ENCODE measurements at regions not wholly inside any gene's neighbourhood (a gene's known extent, or its start where the extent isn't known, plus 50 kb on each side); places are given as distances from the start of the nearest gene placed in this dataset.

- WGBS (ENCODE audit: insufficient coverage, insufficient replicate concordance, low lambda C conversion rate, missing lambda C conversion rate): 0% methylated on average over 2 of the region's 2 CpGs
- Histone ChIP-seq H3K4me3 (no peak overlapping the region), H3K79me2 (ENCODE audit: control insufficient read depth, insufficient read depth, low read length) (no peaks in the 10 kb centered on the region), H3K9me3 (replicated peaks; ENCODE audit: control insufficient read depth, insufficient read depth, low read length) (no peaks in the 10 kb centered on the region), H3K9ac (ENCODE audit: control insufficient read depth, insufficient read depth, low read length) (no peak overlapping the region), H3K4me2 (ENCODE audit: control insufficient read depth, insufficient read depth) (no peak overlapping the region), H3K4me1 (ENCODE audit: control insufficient read depth, insufficient read depth, low read length) (no peaks in the 10 kb centered on the region), H4K20me1 (ENCODE audit: control insufficient read depth, insufficient read depth) (no peaks in the 10 kb centered on the region), H3K36me3 (ENCODE audit: control insufficient read depth in 2 of 2, insufficient read depth in 2 of 2, low read length in 1 of 2) (no peaks in the 10 kb centered on the region), H2AFZ (ENCODE audit: control insufficient read depth, low read depth, low read length) (no peak overlapping the region), H3K27ac (ENCODE audit: control insufficient read depth, insufficient read depth) (no peak overlapping the region), H3K27me3 (replicated peaks in 1 of 2; ENCODE audit: control insufficient read depth in 2 of 2, insufficient read depth in 2 of 2, low read length in 1 of 2) (no peaks in the 10 kb centered on the region; a peak in 1 of 4 replicates)
- no TSS peak for BruUV-seq (replicated peaks)
- DNase-seq (ENCODE audit: low read depth, low spot score) (no peak), FAIRE-seq (no peak), ATAC-seq (no peak)
- in situ Hi-C loops (cut with MboI): no loop called here
- intact Hi-C loops (cut with micrococcal nuclease; ENCODE audit: unreplicated experiment): no loop called here
- ChIA-PET POLR2A (no interaction called here), SMC1A (ENCODE audit: uncharacterized antibody, unreplicated experiment) (interaction anchor here (0.9 kb wide), 1 partner anchor 20 kb away, joined by 3 read pairs; no protein-coding TSS in a partner anchor), RAD21 (ENCODE audit: unreplicated experiment) (no interaction called here), CTCF (interaction anchor here (0.6 to 1.3 kb wide), 4 partner anchors 11 to 977 kb away, joined by 3 read pairs; no protein-coding TSS in a partner anchor)
- no peak for TF ChIP-seq CBFB (IDR thresholded peaks at IDR 0.05; ENCODE audit: low read depth)
- TF ChIP-seq CEBPB (IDR thresholded peaks at IDR 0.05; ENCODE audit: borderline replicate concordance in 1 of 2, low read depth in 2 of 2, low read length in 2 of 2): no peak
- TF ChIP-seq BCL3 (IDR thresholded peaks at IDR 0.05; ENCODE audit: borderline replicate concordance, insufficient read depth, low read depth, low read length, poor library complexity, severe bottlenecking): no peak
- TF ChIP-seq MXI1 (IDR thresholded peaks at IDR 0.05; ENCODE audit: low read depth, low read length): no peak
- no peak for TF ChIP-seq FOS (IDR thresholded peaks at IDR 0.05; ENCODE audit: borderline replicate concordance, extremely low read depth, insufficient read length)
- no peak for TF ChIP-seq RAD51 (IDR thresholded peaks at IDR 0.05)
- no peak for TF ChIP-seq HDAC2 (IDR thresholded peaks at IDR 0.05)
- no peak for TF ChIP-seq EZH2 (IDR thresholded peaks at IDR 0.05; ENCODE audit: borderline replicate concordance, control insufficient read depth, low read depth, low read length)
- TF ChIP-seq SRF (IDR thresholded peaks at IDR 0.05; ENCODE audit: low read depth in 2 of 2, low read length in 2 of 2): no peak
These were observed 159.4 kb downstream of the SIM1 start for GRCh38 chr6:100305209-100305869.

Measured in GM12878 (cell line).